D721Med (cell line): ENCODE measurements at regions not wholly inside any gene's neighbourhood (a gene's known extent, or its start where the extent isn't known, plus 50 kb on each side); places are given as distances from the start of the nearest gene placed in this dataset.

Source experiments
- DNase-seq: peaks from one replicate; pipeline ENCODE4 v3.0.0; 2011; ENCODE audit warnings: low spot score; ENCODE audit not compliant: insufficient read length
- FAIRE-seq: peaks from 2 replicates; lab custom pipeline; 2011; peaks lifted over from hg19 to GRCh38; lab: Jason Lieb, UNC
- TF ChIP-seq, protein P1 (sequence below): IDR thresholded peaks from 2 replicates; pipeline ENCODE4 v1.5.1; 2012; ENCODE audit warnings: mild to moderate bottlenecking, control low read depth; ENCODE audit not compliant: insufficient read depth; ENCODE audit errors: missing control alignments

DNA sequence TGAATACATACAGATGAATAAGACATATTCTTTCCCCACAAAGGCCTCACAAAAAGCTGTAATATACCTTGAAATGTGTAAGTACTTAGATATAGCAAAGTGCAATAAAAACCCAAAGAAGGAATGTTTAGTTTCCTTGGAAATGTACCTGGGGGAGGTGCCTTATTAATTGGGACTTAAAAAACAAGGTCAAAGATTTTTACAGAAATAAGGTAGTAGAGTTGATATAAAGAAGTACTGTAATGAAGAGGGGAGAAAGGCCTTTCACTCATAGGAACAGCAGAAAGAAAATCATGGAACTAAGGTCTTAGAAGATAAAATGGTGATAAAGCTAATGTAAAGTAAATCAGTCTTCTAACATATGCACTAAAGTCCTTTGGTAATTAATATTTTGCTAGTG is 153.9 kb upstream of the B3GALT2 start:
- DNase-seq (no peak), FAIRE-seq (no peak)
- TF ChIP-seq, protein P1, sequence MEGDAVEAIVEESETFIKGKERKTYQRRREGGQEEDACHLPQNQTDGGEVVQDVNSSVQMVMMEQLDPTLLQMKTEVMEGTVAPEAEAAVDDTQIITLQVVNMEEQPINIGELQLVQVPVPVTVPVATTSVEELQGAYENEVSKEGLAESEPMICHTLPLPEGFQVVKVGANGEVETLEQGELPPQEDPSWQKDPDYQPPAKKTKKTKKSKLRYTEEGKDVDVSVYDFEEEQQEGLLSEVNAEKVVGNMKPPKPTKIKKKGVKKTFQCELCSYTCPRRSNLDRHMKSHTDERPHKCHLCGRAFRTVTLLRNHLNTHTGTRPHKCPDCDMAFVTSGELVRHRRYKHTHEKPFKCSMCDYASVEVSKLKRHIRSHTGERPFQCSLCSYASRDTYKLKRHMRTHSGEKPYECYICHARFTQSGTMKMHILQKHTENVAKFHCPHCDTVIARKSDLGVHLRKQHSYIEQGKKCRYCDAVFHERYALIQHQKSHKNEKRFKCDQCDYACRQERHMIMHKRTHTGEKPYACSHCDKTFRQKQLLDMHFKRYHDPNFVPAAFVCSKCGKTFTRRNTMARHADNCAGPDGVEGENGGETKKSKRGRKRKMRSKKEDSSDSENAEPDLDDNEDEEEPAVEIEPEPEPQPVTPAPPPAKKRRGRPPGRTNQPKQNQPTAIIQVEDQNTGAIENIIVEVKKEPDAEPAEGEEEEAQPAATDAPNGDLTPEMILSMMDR = no peak

DNA sequence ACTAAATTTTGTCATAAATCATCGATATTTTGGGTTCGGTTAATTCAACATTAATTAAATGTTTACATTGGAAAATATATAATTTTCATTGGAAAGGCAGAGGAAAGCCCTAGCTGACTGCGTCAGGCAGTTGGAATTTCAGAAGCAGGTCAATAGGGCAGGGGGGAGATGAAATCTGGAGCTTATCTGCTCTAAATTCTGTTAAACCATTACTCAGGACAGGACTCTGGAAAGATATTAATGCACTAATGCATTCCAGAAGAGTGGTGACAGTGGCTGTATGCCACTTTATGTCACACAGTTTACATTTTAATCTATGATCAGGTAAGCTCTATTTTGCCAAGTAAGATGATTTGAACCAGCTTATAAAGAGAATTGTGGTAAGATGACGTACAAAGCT is 153.0 kb upstream of the B3GALT2 start:
- DNase-seq (no peak), FAIRE-seq (no peak)
- TF ChIP-seq, protein P1 = no peak

DNA sequence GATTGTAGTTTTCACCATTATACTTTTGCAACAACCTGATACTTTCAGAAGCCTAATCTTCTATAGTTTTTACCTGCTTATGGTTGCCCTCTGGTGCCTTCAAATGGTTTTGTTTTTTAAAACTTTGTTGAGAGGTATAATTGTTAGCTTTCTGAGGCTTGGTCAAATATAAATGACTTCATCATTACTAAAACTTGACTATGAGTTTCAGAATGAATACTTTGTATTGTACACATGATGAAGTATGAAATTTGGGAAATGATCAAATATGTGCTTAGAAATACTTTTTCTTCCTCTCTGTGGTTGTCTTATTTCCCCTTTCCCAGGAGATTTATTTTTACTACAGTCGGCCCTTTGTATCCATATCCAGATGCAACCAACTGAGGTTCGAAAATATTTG is 151.8 kb upstream of the B3GALT2 start:
- DNase-seq (no peak), FAIRE-seq (no peak)
- TF ChIP-seq, protein P1 = peak; percentile 7

DNA sequence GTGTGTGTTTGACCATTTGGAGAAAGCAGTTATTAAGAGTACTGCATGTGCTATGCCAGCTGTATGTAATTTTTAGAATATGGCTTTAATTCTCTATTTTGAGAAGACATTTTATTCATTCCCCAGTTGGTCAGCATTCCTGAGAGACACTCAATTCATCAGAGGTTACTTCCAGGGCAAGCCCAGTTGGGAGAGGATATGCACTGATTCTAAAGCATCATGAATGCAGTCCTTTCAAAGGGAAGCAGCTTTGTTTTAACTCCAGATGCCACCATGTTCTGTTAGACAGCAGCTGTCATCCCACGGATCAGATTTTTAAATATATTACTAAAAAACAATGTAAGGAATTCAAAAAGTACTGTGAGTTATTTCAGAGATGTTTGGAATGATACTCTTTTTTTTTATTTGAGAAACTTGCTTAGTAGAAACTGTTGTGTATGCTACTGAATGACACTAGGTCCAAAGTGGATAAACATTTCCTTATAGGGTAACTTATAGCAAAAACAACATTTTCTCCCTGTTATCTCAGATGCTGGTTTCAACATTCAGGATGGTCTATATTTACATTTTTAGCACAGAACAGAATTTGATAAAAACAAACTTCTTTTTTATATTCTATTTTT is 149.5 kb upstream of the B3GALT2 start:
- DNase-seq = no peak
- TF ChIP-seq, protein P1 = no peak
- FAIRE-seq = peak; percentile 21

DNA sequence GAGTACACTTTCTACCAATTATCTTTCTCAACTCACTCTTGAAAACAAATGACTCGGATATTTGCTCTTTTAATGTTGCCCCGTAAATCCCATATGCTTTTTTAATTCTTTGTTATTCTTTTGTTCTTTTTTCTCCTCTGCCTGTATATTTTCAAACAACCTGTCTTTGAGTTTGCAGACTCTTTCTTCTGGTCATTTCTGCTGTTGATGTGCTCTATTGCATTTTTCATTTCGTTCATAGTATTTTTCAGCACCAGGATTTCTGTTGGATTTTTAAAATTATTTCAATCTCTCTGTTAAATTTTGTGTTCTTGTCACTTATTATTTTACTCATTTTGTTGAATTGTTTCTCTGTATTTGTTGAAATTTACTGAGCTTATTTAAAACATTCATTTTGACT is 146.8 kb upstream of the B3GALT2 start:
- FAIRE-seq (no peak), DNase-seq (no peak)
- TF ChIP-seq, protein P1 = no peak

DNA sequence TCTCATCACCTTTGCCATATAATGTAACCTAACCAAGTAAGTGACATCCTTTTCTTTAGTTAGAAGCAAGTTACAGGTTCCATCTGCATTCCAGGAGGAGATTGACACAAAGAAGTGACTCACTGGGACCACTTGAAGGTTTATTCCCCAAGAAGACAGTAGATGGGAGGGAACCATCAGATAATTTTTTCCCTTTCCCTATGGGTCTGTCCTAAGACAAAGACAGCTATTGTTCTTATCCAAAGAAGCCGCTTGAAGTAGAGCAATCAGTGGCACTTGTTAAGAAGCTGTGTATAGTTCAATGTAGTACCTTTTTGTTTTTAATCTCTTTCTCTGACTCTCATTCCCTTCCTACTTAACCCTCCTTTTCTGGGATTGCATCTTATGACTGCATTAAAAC is 139.9 kb upstream of the B3GALT2 start:
- FAIRE-seq (no peak), DNase-seq (no peak)
- TF ChIP-seq, protein P1 = no peak

DNA sequence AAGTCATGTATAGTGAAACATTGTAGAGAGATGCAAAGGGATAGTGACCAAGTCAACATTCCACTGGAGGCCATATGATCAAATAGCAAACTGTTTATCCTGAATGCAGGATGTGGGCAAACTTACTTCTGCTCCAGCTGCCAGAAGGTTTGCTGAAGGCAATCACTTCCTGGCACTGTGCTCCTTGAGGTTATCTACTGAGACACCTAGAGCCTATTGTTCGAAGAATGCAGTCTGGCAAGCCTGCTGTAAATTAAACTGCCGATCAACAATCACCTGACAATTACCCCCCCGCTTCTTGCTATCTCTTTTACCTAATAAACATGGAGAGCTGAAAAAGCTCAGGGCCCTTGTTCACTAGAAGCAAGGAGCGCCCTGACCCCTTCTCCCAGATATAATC is 139.4 kb upstream of the B3GALT2 start:
- DNase-seq (no peak), FAIRE-seq (no peak)
- TF ChIP-seq, protein P1 = no peak
